Skeletal muscle cell (primary cell): ENCODE measurements at regions not wholly inside any gene's neighbourhood (a gene's known extent, or its start where the extent isn't known, plus 50 kb on each side); places are given as distances from the start of the nearest gene placed in this dataset.
"Not testable (repeated sequence)": the region's sequence is repeated elsewhere in the genome, so short reads cannot be mapped to it uniquely, and the experiment has no call there.

ENCODE experiments used
- DNase-seq: peaks from one replicate; pipeline ENCODE4 v3.0.0-alpha.2; 2010; ENCODE audit warnings: low read depth
- H3K4me3 ChIP-seq: 2 replicates; pipeline ENCODE4 v1.5.1; 2011; ENCODE audit warnings: low read depth, mild to moderate bottlenecking, control low read depth, low read length, moderate library complexity

- no peak for DNase-seq
- H3K4me3 ChIP-seq = no peak overlapping the region
Measured at GRCh38 chr2:38485734-38486133, 108.7 kb upstream of the ATL2 start.

DNA sequence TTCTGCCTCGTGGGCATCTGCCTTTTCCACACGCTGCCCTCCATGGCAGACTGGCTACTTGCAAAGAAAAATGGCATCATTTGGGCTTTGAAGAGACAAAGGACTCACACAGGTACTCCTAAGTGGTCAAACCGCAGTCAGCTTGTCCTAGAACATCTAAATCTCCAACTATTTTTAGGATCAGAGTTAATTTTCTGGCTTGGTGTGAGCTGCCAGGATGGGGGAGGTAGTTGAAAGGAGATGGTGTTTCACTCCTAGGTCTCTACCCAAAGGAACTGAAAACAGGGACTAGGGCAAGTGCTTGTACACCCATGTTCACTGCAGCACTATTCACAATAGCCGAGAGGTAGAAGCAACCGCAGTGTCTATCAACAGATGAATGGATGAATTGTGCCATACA lies 107.9 kb upstream of the ATL2 start:
- DNase-seq = no peak
- H3K4me3 ChIP-seq = no peak overlapping the region

DNA sequence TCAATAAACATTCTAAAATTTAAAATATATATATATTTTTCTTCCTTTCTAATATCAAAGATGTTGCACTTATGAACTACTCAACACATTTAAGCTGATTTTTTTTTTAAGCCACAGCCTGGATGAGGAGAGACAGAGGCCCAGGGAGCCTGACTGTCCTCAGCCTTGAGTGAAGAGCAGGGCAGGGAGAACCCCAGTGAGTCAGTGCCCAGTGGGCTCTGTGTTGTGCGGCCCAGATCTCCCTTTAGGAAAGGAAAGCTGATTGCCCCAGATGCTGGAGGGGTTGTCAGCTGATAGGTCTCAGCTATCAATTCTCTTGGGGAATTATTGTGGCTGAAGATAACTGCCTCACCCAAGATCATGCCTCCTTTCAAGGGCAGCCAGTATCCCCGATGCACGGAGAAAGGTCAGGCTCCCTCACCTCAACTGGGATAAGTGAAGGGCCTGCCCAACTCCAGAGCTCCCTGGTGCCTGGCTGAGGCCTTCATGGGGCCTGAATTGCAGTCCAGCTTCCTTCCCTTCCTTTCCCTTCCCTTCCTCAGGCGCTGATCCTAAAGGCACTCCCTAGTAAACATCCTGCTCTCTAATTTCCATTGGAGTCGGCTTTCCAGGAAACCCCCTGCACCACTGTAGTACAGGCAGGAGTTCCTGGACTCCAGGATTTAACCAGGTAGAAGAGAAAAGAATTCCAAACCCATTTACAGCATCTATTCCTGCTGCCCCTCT lies 106.9 kb upstream of the ATL2 start:
- no peak for DNase-seq
- H3K4me3 ChIP-seq = no peak overlapping the region

- not testable (repeated sequence) for H3K4me3 ChIP-seq, DNase-seq
Measured at GRCh38 chr2:38482710-38483109, 105.6 kb upstream of the ATL2 start.

DNA sequence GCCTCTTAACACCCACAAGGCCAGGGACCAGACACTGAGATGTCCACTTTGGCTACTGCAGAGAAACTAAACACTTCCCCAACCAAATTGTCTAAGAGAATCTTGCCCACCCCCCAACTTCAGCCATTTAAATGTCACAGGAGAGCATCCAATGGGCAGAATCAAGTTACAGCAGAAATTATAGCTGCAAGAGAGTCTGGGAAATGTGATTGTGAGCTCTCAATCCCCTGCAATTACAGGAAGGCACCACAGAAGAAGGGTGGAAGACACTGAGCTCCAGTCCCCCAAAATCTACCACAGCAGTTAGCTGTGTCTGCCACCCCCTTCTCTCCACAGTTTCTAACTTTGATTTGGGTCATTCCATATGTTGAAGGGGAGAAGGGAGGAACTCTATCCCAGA lies 103.5 kb upstream of the ATL2 start:
- no peak for DNase-seq
- H3K4me3 ChIP-seq = no peak overlapping the region

DNA sequence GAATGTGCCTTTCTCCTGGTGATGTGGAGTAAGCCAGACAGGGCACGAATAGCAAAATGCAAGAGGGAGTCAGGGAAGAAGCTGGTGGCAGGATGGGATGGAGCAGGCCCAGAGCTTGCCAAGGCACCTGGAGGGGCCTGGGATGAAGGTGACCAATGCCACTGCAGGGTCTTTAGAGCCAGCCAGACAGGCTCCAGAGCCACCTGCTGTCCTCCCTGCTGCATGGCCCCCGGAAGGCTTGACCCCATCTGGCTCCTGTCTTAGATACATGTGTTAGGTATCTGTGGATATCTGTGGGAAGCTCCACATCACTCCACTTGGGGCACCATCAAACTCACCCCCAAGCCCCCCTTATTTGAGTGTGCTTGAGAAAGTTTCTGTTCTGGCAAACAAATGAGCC lies 99.9 kb upstream of the ATL2 start:
- DNase-seq = no peak
- no peak overlapping the region for H3K4me3 ChIP-seq

DNA sequence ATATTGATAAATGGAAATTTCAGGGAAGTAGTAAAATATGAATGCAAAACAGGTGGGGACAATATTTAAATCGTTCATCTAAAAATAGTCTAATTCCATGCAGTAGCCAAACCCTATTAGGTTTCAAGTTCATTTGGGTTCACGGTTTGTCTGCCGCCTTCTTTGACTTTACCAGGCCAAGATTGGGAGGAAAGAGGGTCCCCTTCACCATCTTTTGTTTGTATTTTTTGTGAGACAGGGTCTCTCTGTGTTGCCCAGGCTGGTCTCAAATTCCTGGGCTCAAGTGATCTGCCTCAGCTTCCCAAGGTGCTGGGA lies 98.5 kb upstream of the ATL2 start:
- DNase-seq = no peak
- no peak overlapping the region for H3K4me3 ChIP-seq

DNA sequence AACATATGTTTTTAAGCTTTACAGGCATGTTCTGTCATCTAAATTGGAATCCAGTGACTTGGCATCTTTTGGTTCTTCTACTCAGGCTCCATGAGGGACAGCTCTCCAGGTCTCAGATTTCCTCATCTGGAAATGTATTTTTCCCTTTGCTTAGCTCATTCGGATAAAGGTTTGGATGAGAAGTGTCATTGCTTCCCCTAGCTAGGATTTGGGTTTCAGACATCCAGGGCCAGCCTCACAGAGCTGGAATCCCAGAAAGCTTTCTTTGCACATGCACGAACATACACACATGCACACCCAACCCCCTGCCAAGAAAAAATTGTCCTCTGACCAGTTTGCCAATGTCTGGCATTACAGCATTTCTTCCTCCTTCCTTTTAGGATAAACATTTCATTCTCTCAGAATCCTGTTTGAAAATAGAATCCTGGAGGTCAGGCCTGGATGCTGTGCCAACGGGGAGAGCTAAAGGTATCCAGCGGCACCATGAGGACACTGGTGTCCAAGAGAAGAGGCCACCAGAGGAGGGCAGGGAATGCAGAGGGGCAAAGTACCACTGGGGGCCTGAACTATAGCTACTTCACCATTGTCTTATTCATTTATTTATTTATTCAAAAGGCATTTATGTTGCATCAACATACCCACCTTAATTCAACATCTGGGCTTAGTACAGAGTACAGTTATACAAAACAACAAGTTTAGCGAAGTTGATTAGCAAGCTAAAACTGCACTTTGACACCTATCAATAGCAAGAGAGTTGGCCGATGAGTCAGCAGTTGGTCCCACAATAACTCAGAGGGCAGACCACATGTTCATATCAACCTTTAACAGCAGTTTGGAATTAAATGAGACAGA lies 97.9 kb upstream of the ATL2 start:
- no peak overlapping the region for H3K4me3 ChIP-seq
- DNase-seq = no peak

GRCh38 chr2:38474021-38474456 lies 97.0 kb upstream of the ATL2 start:
- DNase-seq = no peak
- no peak overlapping the region for H3K4me3 ChIP-seq

GRCh38 chr2:38473333-38474005 lies 96.4 kb upstream of the ATL2 start:
- DNase-seq = no peak
- H3K4me3 ChIP-seq = no peak overlapping the region

- no peak for DNase-seq
- no peak overlapping the region for H3K4me3 ChIP-seq
Measured at GRCh38 chr2:38470115-38470514, 93.0 kb upstream of the ATL2 start.

DNA sequence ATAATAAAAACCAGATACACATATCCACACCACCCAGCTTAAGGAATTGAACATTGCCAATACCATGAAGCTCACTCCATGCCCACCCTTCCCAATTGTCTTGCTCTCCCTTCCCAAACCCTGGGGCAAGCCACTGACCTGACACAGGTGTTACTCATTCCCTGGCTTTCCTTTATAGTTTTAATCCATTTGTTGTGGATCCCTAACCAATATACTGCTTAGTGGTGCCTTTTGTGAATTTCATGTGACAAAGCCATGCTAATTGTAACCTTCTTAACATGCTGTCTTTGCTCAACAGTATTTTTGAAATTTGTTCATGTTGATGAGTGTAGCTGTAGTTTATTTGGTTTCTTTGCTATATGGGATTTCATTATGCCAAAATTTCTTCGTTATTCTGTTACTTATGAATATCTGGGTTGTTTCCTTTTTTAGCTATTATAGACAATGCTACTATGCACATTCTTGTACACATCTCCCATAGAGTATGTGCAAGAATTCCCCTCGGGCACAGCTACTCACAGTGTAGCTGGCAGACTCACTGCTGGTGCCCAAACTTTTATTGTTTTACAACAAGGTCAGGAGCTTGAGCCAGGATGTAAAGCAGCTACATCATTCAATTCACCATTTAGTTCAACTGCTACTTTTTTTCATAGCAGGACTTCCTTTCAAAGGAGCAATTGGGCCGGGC lies 90.8 kb upstream of the ATL2 start:
- DNase-seq = no peak

DNA sequence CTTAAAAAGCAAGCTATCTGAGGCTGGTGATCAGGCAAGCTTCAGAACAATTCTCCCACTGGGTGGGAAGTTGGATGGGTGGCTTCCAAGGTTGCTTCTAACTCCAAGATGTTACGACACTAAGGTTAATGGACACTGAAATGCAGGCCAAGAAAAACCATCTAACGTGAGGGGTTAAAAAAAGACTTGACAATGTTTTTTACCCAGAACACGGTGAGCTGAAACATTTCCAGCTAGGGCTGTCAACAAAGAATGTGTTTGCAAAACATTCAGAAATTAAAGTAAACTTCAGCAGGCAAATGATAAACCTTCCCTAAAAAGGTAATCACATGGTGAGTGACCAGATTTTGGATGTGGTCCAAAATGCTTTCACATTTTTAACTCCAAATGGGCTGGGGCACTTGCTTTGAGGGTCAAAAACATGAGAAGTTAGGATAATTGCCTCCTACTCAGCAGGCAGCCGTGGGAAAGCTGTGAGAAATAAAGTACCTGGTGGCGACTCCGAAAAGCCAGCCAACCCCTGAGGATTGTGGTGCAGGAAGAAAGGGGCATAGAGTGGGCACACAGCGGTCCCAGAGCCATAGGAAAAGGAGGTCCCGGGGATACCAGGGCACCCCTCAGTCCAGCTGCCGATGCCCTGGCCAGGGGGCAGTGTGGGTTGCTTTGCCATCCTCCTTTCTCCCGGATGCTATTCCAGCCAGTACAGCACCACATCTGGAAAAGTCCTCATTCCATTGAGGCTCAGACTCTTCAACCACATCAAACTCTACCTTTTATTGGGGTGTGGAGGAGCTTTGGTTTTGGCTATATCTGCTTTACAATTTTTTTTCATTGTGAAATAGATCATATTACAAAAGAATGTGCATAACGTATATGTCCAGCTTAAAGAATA lies 90.0 kb upstream of the ATL2 start:
- no peak for DNase-seq
- no peak overlapping the region for H3K4me3 ChIP-seq

More for the DNA sequence above, 90.8 kb upstream of the ATL2 start:
- H3K4me3 ChIP-seq = no peak overlapping the region

GRCh38 chr2:38466409-38466808 lies 89.3 kb upstream of the ATL2 start:
- no peak overlapping the region for H3K4me3 ChIP-seq
- no peak for DNase-seq

- H3K4me3 ChIP-seq = no peak overlapping the region
- DNase-seq = no peak
Measured at GRCh38 chr2:38465789-38466127, 88.7 kb upstream of the ATL2 start.

- H3K4me3 ChIP-seq = no peak overlapping the region
- DNase-seq = no peak
Measured at GRCh38 chr2:38464971-38465788, 88.1 kb upstream of the ATL2 start.

DNA sequence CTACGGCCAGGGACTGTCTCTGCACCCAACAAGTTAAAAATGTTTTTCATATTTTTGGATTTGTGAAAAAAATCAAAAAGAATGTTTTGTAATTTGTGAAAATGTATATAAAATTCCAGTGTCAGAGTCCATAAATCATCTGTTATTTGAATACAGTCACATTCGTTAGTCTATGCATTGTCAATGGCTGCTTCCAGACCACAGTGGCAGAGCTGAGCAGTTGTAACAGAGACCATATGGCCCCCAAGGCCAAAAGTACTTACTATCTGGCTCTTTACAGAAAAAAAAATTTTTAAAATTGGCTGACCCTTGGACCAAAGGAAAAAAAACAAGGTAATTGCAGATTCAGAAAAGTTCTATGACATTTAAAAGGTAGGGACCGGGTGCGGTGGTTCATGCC lies 86.7 kb upstream of the ATL2 start:
- no peak for DNase-seq
- H3K4me3 ChIP-seq = no peak overlapping the region

GRCh38 chr2:38462121-38462661 lies 85.1 kb upstream of the ATL2 start:
- DNase-seq = peak; percentile 81
- H3K4me3 ChIP-seq = no peak overlapping the region
